ENCODE measurements at regions not wholly inside any gene's neighbourhood (a gene's known extent, or its start where the extent isn't known, plus 50 kb on each side); places are given as distances from the start of the nearest gene placed in this dataset.

GRCh38 chr3:89876116-89876515 lies 768.7 kb downstream of the EPHA3 start:
- TF ChIP-seq ZBTB33 (IDR thresholded peaks at IDR 0.05) (no peak), YY1 (IDR thresholded peaks at IDR 0.05) (no peak), RAD21 (IDR thresholded peaks at IDR 0.05) (no peak), MAX (IDR thresholded peaks at IDR 0.05) (no peak), SP1 (IDR thresholded peaks at IDR 0.05) (no peak), HNF4G (IDR thresholded peaks at IDR 0.05) (no peak), NR2F2 (IDR thresholded peaks at IDR 0.05) (no peak), ATF3 (IDR thresholded peaks at IDR 0.05) (no peak), TAF1 (conservative IDR thresholded peaks at IDR 0.05) (no peak), FOXA2 (IDR thresholded peaks at IDR 0.05) (no peak)
- Histone ChIP-seq H3K36me3 (ENCODE audit: control insufficient read depth in 4 of 4, insufficient read depth in 3 of 4, low read depth in 1 of 4, low read length in 3 of 4) (no peaks in the 10 kb centered on the region), H3K27me3 (ENCODE audit: control insufficient read depth in 4 of 4, insufficient read depth in 4 of 4, low read length in 3 of 4) (no peaks in the 10 kb centered on the region), H3K4me1 (ENCODE audit: control insufficient read depth in 4 of 4, insufficient read depth in 4 of 4, low read length in 3 of 4) (no peaks in the 10 kb centered on the region), H3K9me3 (ENCODE audit: control insufficient read depth in 4 of 4, low read length in 3 of 4) (no peaks in the 10 kb centered on the region), H3K27ac (ENCODE audit: low read depth in 1 of 2, low read length in 2 of 2) (no peak overlapping the region), H3K4me3 (ENCODE audit: low read depth in 1 of 3, low read length in 3 of 3) (no peak overlapping the region), H3K9ac (ENCODE audit: low read depth in 1 of 2, low read length in 2 of 2) (no peak overlapping the region)
- DNase-seq (ENCODE audit: low spot score): no peak
- 88% methylated on average over 3 of the region's 3 CpGs for WGBS

GRCh38 chr3:89877230-89877629 lies 769.8 kb downstream of the EPHA3 start:
- no peak overlapping the region for H3K4me3 ChIP-seq (ENCODE audit: low read depth in 1 of 3, low read length in 3 of 3)
- 65% methylated on average over 2 of the region's 2 CpGs for WGBS
- H3K36me3 ChIP-seq (ENCODE audit: control insufficient read depth in 4 of 4, insufficient read depth in 3 of 4, low read depth in 1 of 4, low read length in 3 of 4): no peaks in the 10 kb centered on the region
- DNase-seq (ENCODE audit: low spot score): no peak
- H3K27ac ChIP-seq (ENCODE audit: low read depth in 1 of 2, low read length in 2 of 2): no peak overlapping the region
- H3K4me1 ChIP-seq (ENCODE audit: control insufficient read depth in 4 of 4, insufficient read depth in 4 of 4, low read length in 3 of 4): no peaks in the 10 kb centered on the region
- TF ChIP-seq NR2F2 (IDR thresholded peaks at IDR 0.05) (no peak), RXRA (IDR thresholded peaks at IDR 0.05) (no peak), TAF1 (conservative IDR thresholded peaks at IDR 0.05) (no peak), FOXA2 (IDR thresholded peaks at IDR 0.05) (no peak), HNF4A (conservative IDR thresholded peaks at IDR 0.05) (no peak), GABPA (IDR thresholded peaks at IDR 0.05 in 1 of 2, conservative IDR thresholded peaks at IDR 0.05 in 1 of 2) (no peak), SP1 (IDR thresholded peaks at IDR 0.05) (no peak), ATF3 (IDR thresholded peaks at IDR 0.05) (no peak), FOXA1 (IDR thresholded peaks at IDR 0.05) (no peak), RAD21 (IDR thresholded peaks at IDR 0.05) (no peak)
- no peaks in the 10 kb centered on the region for H3K9me3 ChIP-seq (ENCODE audit: control insufficient read depth in 4 of 4, low read length in 3 of 4)
- no peak overlapping the region for H3K9ac ChIP-seq (ENCODE audit: low read depth in 1 of 2, low read length in 2 of 2)
- no peaks in the 10 kb centered on the region for H3K27me3 ChIP-seq (ENCODE audit: control insufficient read depth in 4 of 4, insufficient read depth in 4 of 4, low read length in 3 of 4)

GRCh38 chr3:89889386-89889785 lies 782.0 kb downstream of the EPHA3 start:
- TF ChIP-seq HNF4A (conservative IDR thresholded peaks at IDR 0.05) (no peak), RAD21 (IDR thresholded peaks at IDR 0.05) (no peak), MAX (IDR thresholded peaks at IDR 0.05) (no peak), NR2F2 (IDR thresholded peaks at IDR 0.05) (no peak), ZBTB33 (IDR thresholded peaks at IDR 0.05) (no peak), ATF3 (IDR thresholded peaks at IDR 0.05) (no peak), FOXA1 (IDR thresholded peaks at IDR 0.05) (no peak), TAF1 (conservative IDR thresholded peaks at IDR 0.05) (no peak)
- Histone ChIP-seq H3K9me3 (ENCODE audit: control insufficient read depth in 4 of 4, low read length in 3 of 4) (peaks cover 0 to 3% (median under 1%) of the 10 kb centered on the region in 4 donors), H3K27ac (ENCODE audit: low read depth in 1 of 2, low read length in 2 of 2) (no peak overlapping the region), H3K4me3 (ENCODE audit: low read depth in 1 of 3, low read length in 3 of 3) (no peak overlapping the region), H3K9ac (ENCODE audit: low read depth in 1 of 2, low read length in 2 of 2) (no peak overlapping the region), H3K4me1 (ENCODE audit: control insufficient read depth in 4 of 4, insufficient read depth in 4 of 4, low read length in 3 of 4) (no peaks in the 10 kb centered on the region), H3K27me3 (ENCODE audit: control insufficient read depth in 4 of 4, insufficient read depth in 4 of 4, low read length in 3 of 4) (no peaks in the 10 kb centered on the region), H3K36me3 (ENCODE audit: control insufficient read depth in 4 of 4, insufficient read depth in 3 of 4, low read depth in 1 of 4, low read length in 3 of 4) (no peaks in the 10 kb centered on the region)
- DNase-seq (ENCODE audit: low spot score): no peak
